Stimulated activated CD8-positive, alpha-beta memory T cell treated with anti-CD3 and anti-CD28 coated beads, Interleukin-4, amount 100 ng/mL, for 48 hours (primary cell): ENCODE measurements at regions not wholly inside any gene's neighbourhood (a gene's known extent, or its start where the extent isn't known, plus 50 kb on each side); places are given as distances from the start of the nearest gene placed in this dataset.

Experiments
- DNase-seq: peaks from one replicate; pipeline ENCODE4 v3.0.0-alpha.2; 2020

- no peak for DNase-seq
Observed at GRCh38 chr7:18081617-18082016, 54.0 kb upstream of the PRPS1L1 start.

DNA sequence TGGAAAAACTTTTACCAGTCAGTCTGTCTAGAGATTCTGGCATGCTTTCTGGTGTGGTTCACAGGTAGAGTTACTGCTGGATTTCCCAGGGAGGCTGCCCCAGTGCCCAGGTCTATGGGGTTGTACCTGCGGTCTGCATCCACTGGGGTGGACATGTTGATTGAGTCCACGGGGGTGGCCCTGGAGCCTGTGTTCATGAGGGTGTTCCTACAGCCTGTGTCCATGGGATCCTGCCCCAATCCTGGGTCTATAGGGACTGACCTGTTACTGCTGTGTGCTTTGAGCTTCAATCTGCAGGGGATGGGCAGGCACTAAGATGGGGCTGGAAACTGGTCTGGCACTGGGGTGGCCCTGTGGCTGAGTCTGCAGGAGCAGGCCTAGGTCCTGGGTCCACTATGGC, 54.5 kb upstream of the PRPS1L1 start:
- DNase-seq = no peak

DNA sequence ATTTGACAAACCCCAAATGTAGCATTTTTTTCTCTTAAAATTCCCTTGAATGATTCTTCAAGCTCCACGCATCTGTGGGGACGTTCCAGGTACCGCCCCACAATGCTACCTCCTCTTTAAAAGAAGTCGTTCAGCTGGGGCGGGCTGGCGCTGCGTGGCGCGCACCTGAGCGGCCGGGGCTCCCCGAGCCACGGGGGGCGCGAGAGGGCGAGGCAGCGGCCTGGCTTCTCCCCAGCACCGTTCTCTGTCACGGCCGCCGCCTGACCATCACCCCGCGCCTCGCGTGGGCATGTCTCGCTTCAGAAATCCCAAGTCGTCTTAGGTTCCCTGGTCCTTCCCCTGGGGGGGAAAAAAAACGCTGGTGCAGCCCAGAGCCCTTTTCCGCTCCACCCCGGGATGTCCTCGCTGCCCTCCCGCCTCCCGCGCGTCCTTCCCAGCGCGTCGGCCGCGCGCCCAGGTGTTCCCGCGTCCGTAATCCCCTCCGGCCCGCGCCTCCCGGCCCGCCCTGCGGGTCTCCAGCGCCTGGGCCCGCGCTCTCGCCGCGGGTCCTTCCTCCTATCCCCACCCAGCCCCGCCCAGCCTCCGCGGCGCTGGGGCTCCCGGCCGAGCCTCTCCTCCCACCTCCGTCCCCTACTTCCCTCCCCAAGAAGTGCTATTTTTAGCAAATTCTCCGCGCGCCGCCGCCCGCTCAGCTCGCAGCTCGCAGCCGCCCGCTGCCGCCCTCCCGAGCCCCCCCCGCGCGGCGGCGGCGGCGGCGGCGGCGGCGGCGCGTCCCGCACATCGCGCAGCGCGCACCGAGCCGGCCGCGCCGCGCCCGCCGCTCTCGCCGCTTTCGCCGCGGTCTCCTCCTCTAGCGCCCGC, 58.7 kb upstream of the PRPS1L1 start:
- DNase-seq = peak; percentile 23

GRCh38 chr7:18087026-18087686, 59.5 kb upstream of the PRPS1L1 start:
- DNase-seq = peak; percentile 24

- DNase-seq = no peak
Observed at GRCh38 chr7:18087687-18088078, 60.0 kb upstream of the PRPS1L1 start.

DNA sequence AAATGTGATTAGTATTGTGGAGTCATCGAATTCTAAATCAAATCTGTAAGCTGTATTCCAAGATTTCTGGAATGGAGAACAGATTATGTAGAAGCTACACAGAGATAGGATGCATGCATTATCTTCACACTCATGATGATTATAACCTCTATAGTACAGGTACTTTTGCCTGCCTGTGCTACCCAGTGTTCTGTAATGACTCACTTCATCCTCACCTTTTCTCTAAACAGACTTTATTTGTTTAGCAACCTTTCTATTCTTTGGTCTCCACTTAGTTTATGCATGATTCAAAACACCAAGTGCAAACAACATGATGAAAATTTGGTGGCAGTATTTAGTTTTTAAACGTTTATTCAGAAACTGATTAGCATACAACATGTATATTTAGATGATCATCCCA, 68.4 kb upstream of the PRPS1L1 start:
- no peak for DNase-seq

- no peak for DNase-seq
Observed at GRCh38 chr7:18102576-18102975, 74.9 kb upstream of the PRPS1L1 start.

DNA sequence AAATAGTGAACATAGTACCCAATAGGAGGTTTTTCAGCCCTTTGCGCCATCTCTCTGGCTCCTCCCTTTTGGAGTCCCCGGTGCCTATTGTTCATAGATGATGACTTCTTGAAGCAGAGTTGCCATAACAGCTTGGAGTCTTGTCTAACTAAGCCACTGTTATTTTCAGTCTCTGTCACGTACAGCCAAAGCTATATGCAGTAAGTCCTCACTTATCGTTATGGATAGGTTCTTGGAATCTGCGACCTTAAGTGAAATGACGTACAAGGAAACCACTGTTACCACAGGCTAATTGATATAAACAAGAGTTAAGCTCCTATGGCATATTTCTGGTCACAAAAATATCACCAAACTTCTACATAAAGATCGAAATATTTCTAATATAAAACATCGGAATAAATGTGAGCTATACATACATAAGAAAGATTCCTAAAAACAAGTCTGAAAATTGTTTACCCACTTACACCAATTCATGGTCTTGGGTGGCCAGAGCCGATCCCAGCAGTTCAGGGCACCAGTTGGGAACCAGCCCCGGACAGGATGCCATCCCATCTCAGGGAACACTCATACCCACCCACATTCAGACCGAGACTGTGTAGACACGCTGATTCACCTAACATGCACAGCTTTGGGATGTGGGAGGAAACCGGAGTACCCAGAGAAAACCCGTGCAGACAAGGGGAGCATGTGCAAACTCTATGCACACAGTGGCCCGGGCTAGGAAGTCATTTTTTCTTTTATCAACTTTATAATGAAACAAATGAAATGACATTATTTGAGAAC, 76.0 kb upstream of the PRPS1L1 start:
- DNase-seq = no peak

- DNase-seq = no peak
Observed at GRCh38 chr7:18109762-18110161, 82.1 kb upstream of the PRPS1L1 start.

- DNase-seq = no peak
Observed at GRCh38 chr7:18116661-18117060, 89.0 kb upstream of the PRPS1L1 start.

DNA sequence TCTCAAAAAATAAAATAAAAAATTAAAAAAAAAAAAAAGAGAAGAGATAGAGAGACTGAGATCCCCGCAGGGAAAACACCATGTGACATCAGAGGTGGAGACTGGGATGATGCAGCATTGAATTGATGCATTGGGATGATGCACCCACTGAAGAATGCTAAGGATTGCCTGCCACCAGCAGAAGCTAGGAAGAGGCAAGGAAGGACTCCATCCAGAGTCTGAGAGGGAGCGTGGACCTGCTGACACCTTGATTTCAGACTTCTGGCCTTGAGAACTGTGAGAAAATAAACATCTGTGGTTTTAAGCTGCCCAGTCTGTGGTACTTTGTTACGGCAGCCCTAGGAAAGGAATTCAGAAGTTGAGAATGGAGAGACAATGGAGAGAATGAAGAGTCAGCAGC, 89.8 kb upstream of the PRPS1L1 start:
- no peak for DNase-seq

GRCh38 chr7:18119985-18120384, 92.3 kb upstream of the PRPS1L1 start:
- DNase-seq = no peak

- DNase-seq = no peak
Observed at GRCh38 chr7:18123508-18124239, 96.0 kb upstream of the PRPS1L1 start.

DNA sequence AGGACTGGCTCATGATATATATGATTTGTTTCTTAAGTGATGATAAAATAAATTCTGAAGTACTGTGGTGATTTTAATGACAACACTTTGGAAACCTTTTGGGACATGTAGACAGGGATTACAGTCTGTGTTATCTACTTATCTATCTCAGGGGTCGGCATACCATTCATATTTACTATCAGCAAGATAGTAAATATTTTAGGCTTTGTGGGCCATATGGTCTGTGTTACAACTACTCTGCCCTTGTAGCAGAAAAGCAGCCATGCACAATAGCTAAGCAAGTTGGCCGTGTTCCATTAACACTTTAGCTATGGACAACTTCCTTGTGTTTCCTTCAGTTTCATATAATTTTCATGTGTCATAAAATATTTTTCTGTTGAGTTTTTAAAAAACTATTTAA, 97.8 kb upstream of the PRPS1L1 start:
- DNase-seq = no peak

DNA sequence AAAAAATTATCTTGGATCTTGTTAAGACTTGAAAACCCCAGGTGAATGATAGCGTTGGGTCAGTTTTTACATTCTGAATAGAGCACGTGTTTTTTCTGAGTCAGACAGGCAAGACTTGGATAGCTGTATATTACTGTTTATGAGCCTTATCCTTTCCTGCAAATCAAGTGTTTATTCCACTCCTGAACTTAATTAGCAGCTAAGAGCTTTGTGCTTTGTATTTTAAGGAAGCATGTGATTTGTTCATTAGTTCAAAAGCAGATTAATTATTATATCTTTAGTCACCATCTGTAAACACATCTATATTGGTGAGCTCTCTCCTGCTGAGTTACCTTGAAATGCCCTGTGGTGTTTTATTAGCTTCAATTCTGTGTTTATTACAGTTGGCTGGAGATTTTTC, 98.6 kb upstream of the PRPS1L1 start:
- no peak for DNase-seq

- DNase-seq = no peak
Observed at GRCh38 chr7:18128846-18129245, 101.2 kb upstream of the PRPS1L1 start.

DNA sequence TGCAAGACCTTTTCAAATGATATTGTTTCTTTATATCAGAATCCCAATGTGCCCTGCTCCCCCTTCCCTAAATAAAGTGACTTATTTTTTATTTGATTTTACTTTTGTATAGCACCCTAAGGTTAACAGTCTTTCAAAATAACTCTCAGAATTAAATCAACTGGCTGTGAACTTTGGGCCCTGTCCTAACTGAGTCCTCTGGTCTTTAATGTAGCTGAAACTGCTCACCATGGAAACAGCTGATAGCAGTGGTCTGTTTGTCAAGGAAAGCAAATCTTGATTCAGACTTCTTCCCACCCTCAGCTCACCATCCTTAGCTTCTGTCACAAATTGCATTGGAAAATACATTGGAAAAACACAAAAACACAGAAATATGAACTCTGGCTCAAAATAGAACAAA, 105.2 kb upstream of the PRPS1L1 start:
- DNase-seq = no peak

DNA sequence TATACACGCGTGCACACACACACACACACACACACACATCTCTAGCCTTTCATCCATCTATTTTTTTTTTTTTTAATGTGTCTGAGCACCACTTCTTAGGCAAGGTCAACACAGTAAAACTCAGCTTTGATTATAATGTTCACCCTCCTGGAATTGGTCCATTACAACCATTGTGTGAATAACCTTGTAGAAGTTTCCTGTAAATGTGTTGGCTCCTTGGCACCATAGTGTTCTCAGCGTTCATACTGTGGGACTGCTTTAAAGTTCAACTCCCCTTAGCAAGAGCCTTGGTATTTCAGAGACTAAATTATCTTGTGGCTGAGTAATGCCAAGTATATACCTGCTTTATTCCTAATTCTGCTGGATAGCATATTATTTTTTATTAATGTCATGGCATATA, 106.3 kb upstream of the PRPS1L1 start:
- no peak for DNase-seq

- no peak for DNase-seq
Observed at GRCh38 chr7:18140943-18141342, 113.3 kb upstream of the PRPS1L1 start.

DNA sequence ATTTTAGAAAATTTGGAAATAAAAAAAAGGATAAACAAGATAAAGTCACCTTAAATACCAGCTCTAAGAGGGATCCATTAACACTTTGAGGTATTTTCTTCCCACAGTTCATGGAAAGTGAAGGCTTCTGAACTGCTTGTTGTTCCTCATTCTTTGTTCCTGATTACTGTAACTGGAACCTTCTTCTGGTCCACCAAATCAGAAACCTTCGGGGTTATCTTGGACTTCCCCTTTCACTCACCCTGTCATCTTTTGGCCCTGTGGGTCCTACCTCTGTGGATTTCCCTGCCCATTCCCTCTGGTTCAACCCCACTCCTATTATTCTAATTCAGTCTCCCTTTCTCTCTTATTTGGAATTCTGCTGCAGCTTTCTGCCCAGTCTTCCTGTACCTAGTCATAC, 116.5 kb upstream of the PRPS1L1 start:
- DNase-seq = no peak

GRCh38 chr7:18145160-18145559, 117.5 kb upstream of the PRPS1L1 start:
- no peak for DNase-seq

GRCh38 chr7:18151422-18151821, 123.8 kb upstream of the PRPS1L1 start:
- no peak for DNase-seq

DNA sequence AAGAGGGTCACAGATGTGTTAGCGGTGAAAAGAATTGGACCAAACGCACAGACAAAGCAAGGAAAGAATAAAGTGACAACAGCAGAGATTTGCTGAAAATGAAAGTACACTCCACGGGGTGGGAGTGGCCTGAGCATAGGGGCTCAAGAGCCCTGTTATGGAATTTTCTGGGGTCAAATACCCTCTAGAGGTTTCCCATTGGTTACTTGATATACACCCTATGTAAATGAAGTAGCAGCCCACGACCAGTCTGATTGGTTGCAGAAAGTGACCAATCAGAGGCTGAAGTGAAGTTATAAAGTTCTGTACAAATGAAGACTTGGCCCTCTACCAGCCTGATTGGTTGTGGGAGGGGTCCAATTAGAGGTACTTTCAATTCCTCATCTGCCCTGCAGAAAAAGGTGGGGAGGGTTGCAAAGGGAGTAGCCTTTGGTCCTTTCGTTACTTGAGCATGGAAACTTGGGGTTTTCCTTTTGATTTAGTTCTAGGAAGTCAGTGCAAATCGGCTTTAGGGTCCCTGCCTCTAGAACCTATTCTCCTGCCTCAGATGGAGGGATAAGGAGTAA, 125.6 kb upstream of the PRPS1L1 start:
- no peak for DNase-seq
